H1 (cell line): ENCODE measurements at regions not wholly inside any gene's neighbourhood (a gene's known extent, or its start where the extent isn't known, plus 50 kb on each side); places are given as distances from the start of the nearest gene placed in this dataset.

ENCODE experiments used
- CEBPB ChIP-seq: IDR thresholded peaks from 2 replicates; pipeline ENCODE4 v1.6.1; 2012; ENCODE audit warnings: low read depth, low read length
- CHD1 ChIP-seq: IDR thresholded peaks from 2 replicates; pipeline ENCODE4 v1.6.1; 2012; ENCODE audit warnings: low read depth, low read length, improper control_type of control experiment
- CREB1 ChIP-seq: IDR thresholded peaks from 2 replicates; pipeline ENCODE4 v1.6.1; 2012; ENCODE audit warnings: inconsistent platforms
- CTCF ChIP-seq, 3 experiments: IDR thresholded peaks; 1 replicate in 2 of 3; 2 replicates in 1 of 3; pipeline versions ENCODE4 v1.5.1 to v1.6.1; 2011; ENCODE audit warnings: low read length in 3 of 3, mild to moderate bottlenecking in 3 of 3, inconsistent platforms in 2 of 3, low read depth in 1 of 3, moderate library complexity in 1 of 3; ENCODE audit not compliant: insufficient read depth in 1 of 3; ENCODE audit errors: control extremely low read depth in 1 of 3
- EP300 ChIP-seq, 2 experiments: IDR thresholded peaks; 1 replicate in 1 of 2; 2 replicates in 1 of 2; pipeline ENCODE4 v1.6.1; 2011 to 2012; ENCODE audit warnings: low read depth in 2 of 2, low read length in 2 of 2, mild to moderate bottlenecking in 2 of 2, borderline replicate concordance in 1 of 2, inconsistent platforms in 1 of 2, moderate library complexity in 1 of 2
- EZH2 ChIP-seq: fragments of 200-600 bp; sonication (generic); IDR thresholded peaks from 2 replicates; pipeline ENCODE4 v1.7.1; 2012; ENCODE audit warnings: low read depth, mild to moderate bottlenecking, moderate library complexity, low read length, inconsistent platforms; ENCODE audit not compliant: severe bottlenecking
- JUN ChIP-seq: IDR thresholded peaks from 2 replicates; pipeline ENCODE4 v1.6.1; 2011; ENCODE audit warnings: low read depth, mild to moderate bottlenecking, improper control_type of control experiment, low read length
- POLR2A ChIP-seq, 2 experiments: IDR thresholded peaks; 1 replicate in 1 of 2; 2 replicates in 1 of 2; pipeline ENCODE4 v1.6.1; 2011; ENCODE audit warnings: low read depth in 2 of 2, low read length in 2 of 2, mild to moderate bottlenecking in 2 of 2; ENCODE audit errors: control extremely low read depth in 1 of 2
- RNF2 ChIP-seq: fragments of 200-900, 300-1000 bp; sonication (generic); IDR thresholded peaks from 2 replicates; pipeline ENCODE4 v1.7.1; 2016; ENCODE audit warnings: borderline replicate concordance, low read depth, mild to moderate bottlenecking, antibody characterized with exemption, low read length; ENCODE audit not compliant: poor library complexity, severe bottlenecking; ENCODE audit errors: missing control alignments
- SUZ12 ChIP-seq: fragments of 200-600 bp; sonication (generic); IDR thresholded peaks from 2 replicates; pipeline ENCODE4 v1.6.1; 2012; ENCODE audit warnings: mild to moderate bottlenecking, inconsistent platforms, low read length, moderate library complexity, mixed read lengths
- TEAD4 ChIP-seq: IDR thresholded peaks from 2 replicates; pipeline ENCODE4 v1.6.1; 2012; ENCODE audit warnings: low read depth, low read length, inconsistent platforms, mixed read lengths

GRCh38 chr15:62306851-62307504 lies 141.9 kb upstream of the C2CD4B start:
- TF ChIP-seq CTCF (IDR thresholded peaks at IDR 0.05; ENCODE audit: control extremely low read depth in 1 of 3, insufficient read depth in 1 of 3, low read depth in 1 of 3, low read length in 3 of 3) (peak; percentile 14 to 87 (median 68)), CEBPB (no peak), EZH2 (no peak), EP300 (IDR thresholded peaks at IDR 0.05; ENCODE audit: borderline replicate concordance in 1 of 2, low read depth in 2 of 2, low read length in 2 of 2) (no peak), JUN (no peak), POLR2A (IDR thresholded peaks at IDR 0.05; ENCODE audit: control extremely low read depth in 1 of 2, low read depth in 2 of 2, low read length in 2 of 2) (no peak), RNF2 (no peak), CREB1 (no peak), TEAD4 (no peak), SUZ12 (no peak), CHD1 (no peak)
